H4 (cell line): ENCODE measurements at regions not wholly inside any gene's neighbourhood (a gene's known extent, or its start where the extent isn't known, plus 50 kb on each side); places are given as distances from the start of the nearest gene placed in this dataset.

Source experiments
- DNase-seq: peaks from one replicate; pipeline ENCODE4 v3.0.0-alpha.2; 2015; ENCODE audit warnings: low spot score

DNA sequence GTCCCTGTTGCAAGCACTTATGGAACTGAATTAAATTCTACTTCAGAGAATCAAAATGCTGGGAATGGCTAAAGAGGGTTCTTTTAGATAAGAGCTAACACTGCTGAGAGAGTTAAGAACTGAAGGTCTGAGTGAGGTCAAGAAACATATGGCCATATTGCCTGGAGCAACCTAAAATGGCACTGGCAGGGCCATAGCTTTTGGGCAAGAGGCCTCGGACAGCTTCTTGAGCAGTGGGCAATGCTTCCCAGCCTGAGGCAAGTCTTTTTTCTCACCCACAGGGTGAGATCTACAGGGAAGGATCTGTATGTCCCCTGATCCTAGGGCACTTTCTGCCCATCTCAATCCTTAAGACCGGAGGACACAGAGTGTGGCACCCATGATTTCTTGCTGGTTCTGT is 244.6 kb upstream of the NT5C1B start:
- DNase-seq: no peak

DNA sequence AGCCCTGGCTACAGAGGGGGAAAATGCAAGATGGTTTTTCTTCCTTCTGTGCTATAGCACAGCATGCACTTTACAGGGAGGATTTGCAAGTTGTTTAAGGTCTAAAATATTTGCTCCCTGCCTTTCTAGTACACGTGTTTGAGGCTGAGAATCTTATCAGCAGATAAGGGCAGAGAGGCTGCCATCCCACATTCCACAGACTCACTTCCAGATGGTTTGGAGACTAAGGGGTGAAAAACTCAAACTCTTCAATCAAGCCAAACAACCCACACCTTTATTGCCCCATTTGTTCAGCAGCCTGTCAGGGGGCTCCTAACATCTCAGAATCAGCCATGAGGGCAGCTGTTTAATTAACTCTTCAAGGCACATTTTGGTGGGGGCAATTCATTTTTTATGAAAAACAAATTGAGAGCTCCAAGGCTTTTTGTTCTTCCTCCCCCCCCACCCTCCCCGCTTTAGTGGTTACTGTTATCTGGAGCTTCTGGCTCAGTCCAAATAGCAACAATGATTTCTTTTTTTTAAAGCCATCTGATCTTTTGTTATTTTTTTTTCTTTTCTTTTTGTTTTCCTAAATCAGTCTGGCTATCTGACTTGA is 242.6 kb upstream of the NT5C1B start:
- no peak for DNase-seq

- DNase-seq: no peak
These were observed 241.6 kb upstream of the NT5C1B start for GRCh38 chr2:18830962-18831361.

GRCh38 chr2:18829976-18830375 is 240.6 kb upstream of the NT5C1B start:
- DNase-seq: no peak

DNA sequence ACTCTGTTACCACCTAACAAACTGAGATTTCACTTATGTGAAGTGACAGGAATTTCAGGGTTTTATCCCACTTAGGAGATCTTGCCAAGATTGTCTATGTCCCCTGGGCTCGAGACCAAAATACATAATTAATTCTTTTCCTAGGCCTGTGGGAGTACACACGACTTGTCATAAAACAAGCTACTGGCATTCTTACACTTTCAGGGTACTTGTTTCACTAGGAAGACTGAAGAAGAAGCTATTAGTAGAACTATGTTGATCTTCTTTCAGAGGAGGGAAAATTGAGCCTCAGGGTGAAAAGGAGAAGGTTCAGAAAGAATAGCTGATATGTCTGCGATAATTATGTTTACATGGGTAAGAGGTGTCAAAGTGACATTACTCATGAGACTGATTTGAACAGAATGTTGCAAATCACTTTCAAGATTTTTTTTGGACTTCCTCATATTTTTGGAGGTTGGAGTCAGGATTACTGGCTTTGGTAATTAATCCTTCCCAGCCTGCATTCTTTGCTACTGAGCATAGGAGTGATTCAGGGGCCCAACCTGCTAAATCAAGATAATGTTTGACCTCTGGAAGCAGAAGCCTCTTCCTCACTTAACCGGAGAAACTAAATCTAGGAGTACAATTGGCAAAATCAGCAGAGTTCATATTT is 240.0 kb upstream of the NT5C1B start:
- no peak for DNase-seq

- DNase-seq: no peak
These were observed 238.9 kb upstream of the NT5C1B start for GRCh38 chr2:18828296-18828695.

- no peak for DNase-seq
These were observed 236.5 kb upstream of the NT5C1B start for GRCh38 chr2:18825838-18826237.

DNA sequence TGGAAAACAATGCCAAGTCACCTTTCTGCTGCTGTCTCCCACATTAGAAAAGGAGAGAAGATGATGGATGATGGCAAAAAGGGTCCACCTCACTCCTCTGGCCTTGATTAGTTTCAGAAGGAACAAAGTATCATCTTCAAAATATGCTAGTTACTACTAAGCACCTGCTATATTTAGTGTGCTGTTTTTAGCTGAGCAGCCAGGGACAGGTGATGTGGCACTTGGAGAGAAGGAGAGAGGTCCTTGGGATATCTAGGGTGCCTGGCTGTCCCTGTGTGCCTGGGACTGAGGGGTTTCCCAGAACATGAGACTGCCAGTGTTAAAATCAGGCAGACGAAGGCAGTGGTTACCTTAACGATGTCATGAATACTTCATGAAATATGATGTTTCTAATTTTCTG is 235.5 kb upstream of the NT5C1B start:
- no peak for DNase-seq

DNA sequence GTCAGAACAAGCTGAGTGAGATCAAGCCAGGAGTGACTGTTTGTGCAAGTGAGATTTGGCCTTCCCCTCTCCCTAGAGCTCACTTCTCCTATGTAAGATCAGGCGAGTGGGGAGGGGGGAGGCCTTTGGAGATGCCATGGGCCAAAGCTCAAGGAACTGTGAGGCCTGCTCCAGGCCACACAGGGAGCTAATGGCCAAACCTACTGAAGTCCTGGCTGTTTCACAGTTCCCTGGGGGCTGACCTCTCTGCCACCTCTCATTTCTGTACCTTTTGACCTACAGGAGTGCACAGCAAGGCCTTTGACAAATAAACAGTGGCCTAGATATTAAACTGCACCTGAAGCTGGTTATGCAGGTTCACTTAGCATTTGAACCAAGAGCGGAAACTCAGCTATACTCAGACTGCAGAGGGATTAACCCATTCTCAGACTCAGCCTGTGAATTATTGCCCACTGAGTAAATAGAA is 235.0 kb upstream of the NT5C1B start:
- no peak for DNase-seq

DNA sequence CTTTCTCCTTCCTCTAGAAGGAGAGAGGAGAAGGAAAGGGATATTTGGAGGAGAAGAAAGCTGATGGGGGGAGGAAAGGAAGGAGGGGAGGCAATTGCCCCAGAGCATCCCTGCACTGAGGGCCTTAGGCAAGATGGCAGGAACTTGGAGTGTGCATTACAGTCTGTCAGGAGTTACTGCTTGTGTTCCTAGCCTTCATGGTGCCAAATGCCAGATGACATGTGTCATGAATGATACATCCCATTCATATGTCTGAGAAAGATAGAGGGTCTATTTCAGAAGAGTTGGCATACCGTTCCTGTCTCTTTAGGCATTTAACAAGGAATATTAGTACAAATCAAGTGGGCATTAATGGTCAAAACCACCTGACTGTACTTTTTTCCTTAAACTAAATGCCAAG is 232.1 kb upstream of the NT5C1B start:
- DNase-seq: no peak

DNA sequence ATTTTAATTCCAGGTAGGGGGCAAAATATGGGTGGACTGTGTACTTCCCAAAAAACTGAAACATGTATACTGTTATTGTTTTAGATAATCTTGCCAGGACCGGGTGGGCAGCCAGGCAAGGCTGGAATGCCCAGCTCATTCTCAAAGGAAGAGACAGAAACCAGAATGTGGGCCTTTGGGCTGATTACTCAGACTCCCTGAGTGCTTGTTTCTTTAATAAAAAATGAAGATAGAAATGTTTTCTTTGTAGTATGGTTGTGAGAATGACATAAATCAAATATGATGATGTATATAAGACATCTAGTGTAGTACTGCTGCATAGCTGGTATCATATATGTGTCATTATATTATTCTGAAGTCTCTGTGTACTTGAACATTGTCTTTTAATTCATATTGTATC is 231.6 kb upstream of the NT5C1B start:
- DNase-seq: no peak

GRCh38 chr2:18819566-18819965 is 230.2 kb upstream of the NT5C1B start:
- no peak for DNase-seq

DNA sequence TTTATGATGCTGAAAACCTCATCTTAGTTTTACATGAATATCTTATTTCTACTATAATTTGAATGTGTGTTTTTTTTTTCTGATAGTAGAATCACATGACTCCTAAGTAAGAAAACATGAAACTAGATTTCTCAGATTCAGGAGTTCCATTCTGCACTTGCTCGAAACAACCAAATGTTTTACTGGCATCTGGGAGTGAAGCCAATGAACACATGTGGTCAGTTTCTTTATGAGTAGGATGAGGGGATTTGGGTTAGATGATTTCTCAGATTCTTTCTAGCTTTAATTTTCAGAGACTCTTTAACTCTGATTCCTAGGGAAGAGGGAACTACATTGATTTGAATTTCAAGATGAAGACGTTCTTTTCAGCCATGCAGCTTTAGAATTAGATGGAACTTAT is 225.0 kb upstream of the NT5C1B start:
- no peak for DNase-seq

- DNase-seq: no peak
These were observed 215.2 kb upstream of the NT5C1B start for GRCh38 chr2:18804536-18804935.

DNA sequence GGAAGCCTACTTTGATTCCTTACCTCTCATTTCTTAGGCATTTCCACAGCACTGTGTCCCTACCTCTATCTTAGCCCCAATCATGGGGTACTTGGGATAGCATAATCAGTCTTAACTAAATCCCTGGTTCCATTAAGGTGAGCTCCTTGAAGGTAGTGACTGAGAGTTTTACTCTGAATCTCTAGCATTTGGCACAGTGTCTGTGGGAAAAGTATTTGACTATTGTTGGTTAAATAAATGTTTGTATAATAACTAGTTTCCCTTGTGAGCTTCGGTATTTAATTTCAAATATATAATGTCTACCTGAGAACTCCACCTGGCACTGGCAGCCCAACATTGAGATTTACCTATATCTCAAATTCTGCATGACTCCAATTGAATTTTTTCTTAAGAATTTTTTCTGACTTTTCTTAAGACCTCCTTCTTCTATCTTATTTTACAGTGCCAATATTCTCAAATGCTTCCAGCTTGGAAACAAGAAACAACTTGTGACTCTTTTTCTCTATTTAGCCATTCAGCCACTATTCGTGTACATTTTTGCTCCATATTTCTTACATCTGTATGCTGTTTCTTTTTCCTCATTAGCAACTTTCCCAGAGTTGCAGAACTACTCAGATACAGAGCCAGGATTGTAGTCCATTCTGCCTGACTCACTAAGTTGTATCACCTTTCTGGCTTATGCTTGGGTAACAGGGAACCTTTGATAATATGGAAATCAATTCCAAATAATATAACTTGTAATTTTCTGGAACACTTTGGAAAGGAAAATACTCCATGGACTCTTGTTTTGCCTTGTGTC is 214.0 kb upstream of the NT5C1B start:
- DNase-seq: no peak

DNA sequence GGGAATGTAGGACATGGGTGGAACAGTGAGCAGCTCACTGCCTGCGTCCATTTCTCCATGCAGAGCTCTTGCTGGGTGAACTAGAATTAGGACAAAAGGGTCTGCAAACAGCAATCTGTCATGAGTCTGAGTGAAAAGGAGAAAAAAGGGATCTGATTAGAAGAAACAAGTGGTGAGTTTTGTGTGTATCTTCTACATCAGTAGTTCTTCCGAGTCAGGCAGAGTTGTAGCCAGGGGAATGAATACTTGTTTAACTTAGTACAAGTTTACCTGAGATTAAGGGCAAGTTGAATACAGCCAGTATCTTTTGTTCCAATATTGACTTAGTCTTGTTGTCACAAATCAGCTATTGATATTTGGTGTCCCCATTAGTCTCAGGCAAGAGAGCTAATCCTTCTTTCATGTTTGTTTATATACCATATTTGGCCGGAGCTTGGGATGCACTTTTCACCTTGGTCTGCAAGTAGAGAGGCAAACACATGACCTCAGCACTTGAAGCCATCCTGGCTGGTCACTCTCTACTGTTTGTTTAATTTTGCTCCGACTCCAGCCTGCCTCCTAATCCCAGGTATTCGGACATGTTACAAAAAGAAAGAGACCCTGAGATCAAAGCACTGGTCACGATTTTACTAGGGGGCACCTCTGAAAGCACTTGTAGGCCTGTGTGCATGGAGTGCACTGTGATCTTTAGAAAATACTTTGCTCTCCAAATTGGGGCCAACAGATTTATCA is 211.0 kb upstream of the NT5C1B start:
- DNase-seq: no peak

DNA sequence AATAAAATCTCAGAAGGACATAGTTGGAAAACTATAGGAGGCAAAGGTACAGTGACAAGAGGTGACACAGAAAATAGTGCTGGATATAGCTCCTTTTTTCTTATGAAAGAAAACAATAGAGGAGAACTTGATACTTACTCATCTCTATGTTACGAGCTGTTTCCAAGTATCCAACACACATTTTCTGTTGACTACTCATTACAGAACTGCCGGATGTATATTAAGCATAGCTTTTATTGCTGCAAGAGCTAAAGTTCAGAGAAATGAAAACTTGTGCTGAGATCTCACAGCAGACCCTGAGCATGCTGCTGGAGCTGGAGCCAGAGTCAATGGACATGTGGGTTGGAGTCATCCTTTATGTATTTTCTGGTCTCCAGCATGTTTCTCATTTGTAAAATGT is 210.0 kb upstream of the NT5C1B start:
- DNase-seq: no peak

DNA sequence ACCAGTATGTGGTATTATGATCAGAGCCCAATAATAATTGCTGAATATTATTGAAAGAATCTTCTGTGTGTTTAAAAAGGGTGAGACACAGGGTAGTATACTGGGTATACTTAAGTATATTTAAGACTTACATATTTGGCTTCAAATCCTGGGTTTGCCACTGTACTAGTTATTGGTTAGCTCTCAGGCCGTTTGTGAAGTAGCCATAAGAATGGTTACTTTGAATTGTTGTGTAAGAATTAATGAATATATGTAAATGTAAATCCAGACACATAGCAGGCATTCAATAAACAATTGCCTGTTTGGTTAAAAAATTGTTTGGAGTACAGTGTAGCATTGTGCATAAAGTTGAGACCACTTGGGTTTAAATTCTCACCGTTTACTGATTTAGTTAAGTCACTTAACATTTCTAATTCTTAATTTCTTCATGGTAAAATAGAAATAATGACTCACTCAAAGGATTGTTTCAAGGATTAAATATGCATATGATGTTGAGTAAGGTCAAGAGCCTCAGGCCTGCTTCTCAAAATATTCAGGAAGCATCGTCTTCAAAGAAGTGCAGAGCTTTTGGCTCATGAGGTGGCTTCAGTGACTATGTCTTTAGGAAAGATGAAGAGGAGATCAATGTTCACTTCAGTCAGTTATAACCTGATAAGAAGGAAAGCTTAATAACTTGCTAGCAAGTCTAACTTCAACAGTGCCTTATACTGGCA is 207.9 kb upstream of the NT5C1B start:
- DNase-seq: no peak

DNA sequence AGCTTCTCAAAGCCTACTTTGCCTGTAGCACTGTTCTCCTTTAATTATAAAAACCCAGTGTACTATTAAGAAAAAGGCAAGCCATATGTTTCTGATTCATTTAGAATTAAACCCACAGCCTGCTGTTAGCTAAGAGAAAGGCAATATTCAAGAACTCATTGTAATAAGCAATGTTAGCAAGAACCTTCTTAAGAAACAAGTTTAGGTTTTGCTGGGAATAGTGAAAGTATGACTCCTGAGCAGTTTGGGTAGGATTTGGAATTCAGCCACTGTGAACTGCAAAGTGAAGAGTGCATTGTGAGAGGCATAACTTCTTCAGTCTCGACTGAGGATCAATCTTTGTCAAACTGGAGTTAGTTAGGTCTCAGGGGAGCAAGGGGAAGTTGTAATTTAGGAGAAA is 206.5 kb upstream of the NT5C1B start:
- no peak for DNase-seq

DNA sequence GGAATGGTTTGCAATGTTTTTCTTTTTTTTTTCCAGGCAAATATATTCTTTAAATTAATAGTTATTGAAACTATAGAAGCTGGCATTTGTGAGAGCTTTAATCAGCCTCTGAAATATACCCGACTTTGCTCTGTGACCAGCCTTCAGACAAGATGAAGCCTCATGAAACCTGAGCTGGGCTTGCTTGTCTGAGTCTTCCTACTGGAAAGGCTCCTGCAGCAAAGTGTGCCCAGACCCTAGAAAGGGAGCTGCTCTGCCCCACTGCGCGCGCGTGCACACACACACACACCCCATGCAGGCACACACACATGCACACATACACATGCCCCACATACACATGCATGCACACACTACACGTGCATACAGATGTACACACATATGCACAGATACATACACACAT is 203.3 kb upstream of the NT5C1B start:
- DNase-seq: no peak

DNA sequence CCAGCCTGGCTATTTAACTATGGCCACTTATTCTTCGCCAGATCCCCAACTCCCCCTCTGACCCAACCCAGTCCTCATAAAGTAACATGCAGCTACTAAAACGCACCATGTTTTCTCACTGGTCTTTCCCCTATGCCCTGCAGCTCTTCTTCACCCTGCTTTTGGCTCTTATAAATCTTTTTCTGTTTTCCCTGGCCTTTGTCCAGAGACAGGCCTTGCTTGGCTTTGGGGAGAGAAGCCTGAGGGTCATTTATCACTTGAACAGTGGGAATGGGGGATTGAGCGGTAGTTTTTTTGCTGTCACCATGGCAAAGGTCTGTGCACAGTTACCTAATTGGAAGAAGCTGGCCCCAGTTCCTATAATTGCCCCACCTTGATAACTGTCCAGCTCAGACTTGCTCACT is 202.9 kb upstream of the NT5C1B start:
- no peak for DNase-seq
